ENCODE measurements at regions not wholly inside any gene's neighbourhood (a gene's known extent, or its start where the extent isn't known, plus 50 kb on each side); places are given as distances from the start of the nearest gene placed in this dataset.
A peak's percentile ranks its signal among the peaks of the same experiment; 100 is the strongest.

- no peak for DNase-seq (ENCODE audit: low spot score)
- Histone ChIP-seq H3K4me3 (no peak overlapping the region), H3K27ac (no peak overlapping the region)
- TF ChIP-seq CTCF (IDR thresholded peaks at IDR 0.05): no peak
Observed at GRCh38 chr22:47323518-47323917, 561.1 kb downstream of the TBC1D22A start.

- Histone ChIP-seq H3K4me3 (no peak overlapping the region), H3K27ac (no peak overlapping the region)
- DNase-seq (ENCODE audit: low spot score): no peak
- TF ChIP-seq CTCF (IDR thresholded peaks at IDR 0.05): no peak
Observed at GRCh38 chr22:47322854-47323253, 560.4 kb downstream of the TBC1D22A start.

GRCh38 chr22:47320560-47320959, 558.1 kb downstream of the TBC1D22A start:
- H3K27ac ChIP-seq: no peak overlapping the region
- DNase-seq (ENCODE audit: low spot score): no peak
- no peak overlapping the region for H3K4me3 ChIP-seq
- TF ChIP-seq CTCF (IDR thresholded peaks at IDR 0.05): no peak

- DNase-seq (ENCODE audit: low spot score): no peak
- no peak overlapping the region for H3K27ac ChIP-seq
- no peak overlapping the region for H3K4me3 ChIP-seq
- TF ChIP-seq CTCF (IDR thresholded peaks at IDR 0.05): no peak
Observed at GRCh38 chr22:47318041-47318737, 555.7 kb downstream of the TBC1D22A start.

GRCh38 chr22:47315862-47316419, 553.5 kb downstream of the TBC1D22A start:
- H3K4me3 ChIP-seq: no peak overlapping the region
- DNase-seq (ENCODE audit: low spot score): no peak
- no peak overlapping the region for H3K27ac ChIP-seq
- no peak for TF ChIP-seq CTCF (IDR thresholded peaks at IDR 0.05)

- H3K27ac ChIP-seq: no peak overlapping the region
- H3K4me3 ChIP-seq: no peak overlapping the region
- DNase-seq (ENCODE audit: low spot score): no peak
- no peak for TF ChIP-seq CTCF (IDR thresholded peaks at IDR 0.05)
Observed at GRCh38 chr22:47310601-47311000, 548.2 kb downstream of the TBC1D22A start.

GRCh38 chr22:47309946-47310345, 547.5 kb downstream of the TBC1D22A start:
- DNase-seq (ENCODE audit: low spot score): peak; percentile 17
- Histone ChIP-seq H3K4me3 (no peak overlapping the region), H3K27ac (no peak overlapping the region)
- no peak for TF ChIP-seq CTCF (IDR thresholded peaks at IDR 0.05)
